NCI-H1694 treated with DMSO at 0.1 percent for 48 hours (cell line): ENCODE measurements at regions not wholly inside any gene's neighbourhood (a gene's known extent, or its start where the extent isn't known, plus 50 kb on each side); places are given as distances from the start of the nearest gene placed in this dataset.

Experiments
- DNase-seq: peaks from one replicate; lab custom pipeline; 2025; lab: John Stamatoyannopoulos, UW

DNA sequence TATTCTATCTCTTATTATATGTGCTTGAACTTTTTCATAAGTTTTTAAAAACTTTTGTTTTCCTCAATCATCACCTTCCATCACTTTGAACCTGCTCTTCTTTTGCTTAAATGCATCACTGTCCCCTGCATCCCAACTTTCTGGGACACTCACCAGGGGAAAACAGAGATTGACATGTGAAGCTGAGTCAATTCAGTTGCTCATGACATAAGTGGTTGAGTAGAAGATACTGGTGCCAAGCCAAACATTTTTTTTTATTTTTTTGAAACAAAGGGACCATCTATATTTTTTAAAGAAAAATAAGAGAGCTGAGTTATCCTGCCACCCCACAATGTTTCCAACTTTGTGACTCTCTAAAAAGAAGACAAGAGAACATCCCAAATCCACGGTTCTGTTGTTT lies 61.8 kb upstream of the AHR start:
- no peak for DNase-seq

DNA sequence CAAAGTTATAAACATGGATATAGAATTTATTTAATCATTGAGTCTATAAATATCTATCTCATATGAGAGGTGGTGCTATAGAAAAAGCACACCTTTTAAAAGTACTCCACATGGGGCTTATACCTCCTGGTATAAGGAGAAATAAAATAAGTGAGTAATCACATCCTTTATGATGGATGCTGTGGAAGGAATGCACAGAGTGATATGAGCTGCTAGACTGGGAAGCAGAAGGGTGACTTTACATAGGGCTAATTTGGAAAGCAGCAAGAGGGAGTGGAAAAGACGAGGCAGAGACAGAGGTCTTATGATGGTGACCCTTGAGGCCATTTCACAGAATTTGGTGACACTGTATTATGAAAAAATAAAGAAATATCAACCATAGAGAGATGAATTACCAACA lies 59.4 kb upstream of the AHR start:
- no peak for DNase-seq

GRCh38 chr7:17239683-17240521 lies 58.5 kb upstream of the AHR start:
- DNase-seq, result no peak

DNA sequence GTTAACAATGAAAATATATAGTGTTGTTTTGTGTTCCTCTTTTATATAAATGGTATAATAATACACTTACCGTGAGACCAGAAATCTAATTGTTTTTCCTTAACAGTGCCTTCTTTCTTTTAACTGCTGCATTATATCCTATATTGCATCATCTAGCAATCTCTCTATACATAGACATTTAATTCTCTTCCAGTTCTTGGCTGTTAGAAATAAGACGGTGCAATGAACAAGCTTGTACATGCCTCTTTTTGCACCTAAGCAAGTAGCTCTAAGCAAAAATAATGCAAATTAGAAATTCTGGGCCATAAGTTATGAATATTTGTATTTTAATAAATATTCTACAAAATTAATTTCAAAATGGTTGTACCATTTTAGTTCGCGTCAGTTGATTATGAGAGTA lies 55.9 kb upstream of the AHR start:
- DNase-seq, result no peak

DNA sequence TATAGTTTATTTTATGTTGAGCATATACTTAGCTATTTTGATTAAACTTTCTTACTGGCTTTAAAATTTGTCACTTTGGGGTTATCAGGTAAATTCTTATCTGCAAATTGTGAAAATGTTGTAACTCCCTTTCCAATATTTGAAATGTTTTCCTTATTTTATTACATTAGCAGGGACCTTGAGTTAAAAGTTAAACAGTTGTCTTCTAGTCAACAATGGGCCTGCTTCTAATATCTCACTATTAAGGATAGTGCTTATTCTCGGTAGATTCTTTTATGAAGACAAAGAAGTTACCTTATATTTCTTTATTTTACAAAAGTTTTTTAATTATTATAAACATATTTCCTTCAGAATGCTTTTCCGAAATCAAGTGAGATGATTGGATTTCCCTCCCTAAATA lies 53.7 kb upstream of the AHR start:
- DNase-seq, result no peak

DNA sequence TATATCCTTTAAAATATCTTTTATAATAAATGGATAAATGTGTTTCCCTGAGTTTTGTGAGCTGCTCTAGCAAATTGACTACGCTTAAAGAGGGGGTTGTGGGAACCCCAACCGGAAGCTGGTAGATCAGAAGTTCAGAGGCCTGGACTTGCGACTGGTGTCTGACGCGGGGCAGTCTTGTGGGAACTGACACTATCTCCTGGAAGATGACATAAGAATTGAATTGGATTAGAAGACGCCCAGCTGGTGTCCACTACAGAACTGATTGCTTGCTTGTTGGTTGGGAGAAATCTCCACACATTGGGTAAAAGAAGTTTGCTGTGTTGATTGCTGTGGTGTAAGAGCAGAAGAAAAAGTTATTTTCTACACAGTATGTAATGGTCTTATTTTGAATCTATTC lies 51.1 kb upstream of the AHR start:
- DNase-seq, result no peak

DNA sequence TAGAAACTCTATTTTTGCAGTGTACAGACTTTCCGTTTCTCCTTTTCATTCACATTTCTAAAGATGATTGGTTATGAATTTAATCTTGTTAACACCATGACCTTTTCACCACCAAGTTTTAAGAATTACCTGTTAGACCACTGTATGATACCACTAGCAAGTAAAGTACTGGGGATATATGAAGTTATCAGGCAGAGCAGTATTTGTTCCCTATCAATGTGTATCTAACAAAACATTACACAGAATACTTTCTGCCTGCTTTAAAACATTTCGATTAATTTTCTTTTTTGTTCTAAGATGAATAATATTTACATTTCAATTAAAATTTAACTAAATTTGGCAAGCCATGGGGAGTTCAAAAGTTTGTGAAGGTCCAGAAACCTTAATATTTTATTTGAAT lies 49.9 kb upstream of the AHR start:
- no peak for DNase-seq
